Caco-2 (cell line): ENCODE measurements at regions not wholly inside any gene's neighbourhood (a gene's known extent, or its start where the extent isn't known, plus 50 kb on each side); places are given as distances from the start of the nearest gene placed in this dataset.
A peak's percentile ranks its signal among the peaks of the same experiment; 100 is the strongest.

Experiments
- BruUV-seq: library from RNA; stranded (reverse); fragments of 400-500 nt; replicated peaks from 2 replicates; lab custom pipeline; 2021; lab: Mats Ljungman, UMichigan
- CTCF ChIA-PET: fragments of 300-600 bp; sonication (Branson Sonifier 250); formaldehyde crosslinking; loops from one replicate; lab custom pipeline; 2022; ENCODE audit warnings: antibody characterized with exemption; lab: Charles Lee
- POLR2A ChIA-PET: fragments of 300-600 bp; sonication (Branson Sonifier 250); formaldehyde crosslinking; loops from one replicate; lab custom pipeline; 2022; ENCODE audit warnings: antibody characterized with exemption; lab: Charles Lee
- DNase-seq, 2 experiments: peaks; one replicate each; pipeline versions ENCODE4 v3.0.0 to v3.0.0-alpha.2; 2020 to 2022
- H3K27me3 ChIP-seq: replicated peaks from 2 replicates; pipeline ENCODE4 v1.6.0; 2011; ENCODE audit warnings: low read length; ENCODE audit not compliant: control insufficient read depth, insufficient read depth
- H3K36me3 ChIP-seq: 2 replicates; pipeline ENCODE4 v1.5.1; 2011; ENCODE audit warnings: low read length; ENCODE audit not compliant: control insufficient read depth, insufficient read depth
- H3K4me1 ChIP-seq: fragments of 250-450 bp; sonication (Bioruptor Pico); 2 replicates; pipeline ENCODE4 v1.5.1; 2020; ENCODE audit warnings: mild to moderate bottlenecking
- H3K4me3 ChIP-seq: 2 replicates; pipeline ENCODE4 v1.5.1; 2011; ENCODE audit warnings: low read depth, mild to moderate bottlenecking, control low read depth, low read length
- H3K9me3 ChIP-seq: fragments of 250-450 bp; sonication (Bioruptor Pico); 2 replicates; pipeline ENCODE4 v1.5.1; 2020; ENCODE audit warnings: mild to moderate bottlenecking, moderate library complexity
- H3K27ac Mint-ChIP-seq: one replicate; pipeline ENCODE4 v1.8.0; 2022; ENCODE audit warnings: mixed read lengths; ENCODE audit not compliant: unreplicated experiment
- H3K27me3 Mint-ChIP-seq: one replicate; pipeline ENCODE4 v1.8.0; 2022; ENCODE audit warnings: mixed read lengths; ENCODE audit not compliant: insufficient read depth, unreplicated experiment
- H3K36me3 Mint-ChIP-seq: one replicate; pipeline ENCODE4 v1.8.0; 2022; ENCODE audit warnings: mild to moderate bottlenecking, mixed read lengths; ENCODE audit not compliant: insufficient read depth, unreplicated experiment
- H3K4me1 Mint-ChIP-seq: one replicate; pipeline ENCODE4 v1.8.0; 2022; ENCODE audit warnings: low read depth, mixed read lengths; ENCODE audit not compliant: unreplicated experiment
- H3K4me3 Mint-ChIP-seq: one replicate; pipeline ENCODE4 v1.8.0; 2022; ENCODE audit warnings: mild to moderate bottlenecking, moderate library complexity, mixed read lengths; ENCODE audit not compliant: unreplicated experiment
- H3K9me3 Mint-ChIP-seq: one replicate; pipeline ENCODE4 v1.8.0; 2022; ENCODE audit warnings: mixed read lengths; ENCODE audit not compliant: unreplicated experiment
- CTCF ChIP-seq, 2 experiments: fragments of 200-600 bp in 1 of 2; IDR thresholded peaks; 1 replicate in 1 of 2; 2 replicates in 1 of 2; pipeline versions ENCODE4 v1.5.1 to v1.8.0; 2011 to 2022; ENCODE audit warnings: antibody characterized with exemption in 1 of 2, control low read depth in 1 of 2, inconsistent platforms in 1 of 2, low read depth in 1 of 2, low read length in 1 of 2, mild to moderate bottlenecking in 1 of 2, moderate library complexity in 1 of 2; ENCODE audit not compliant: insufficient read depth in 1 of 2, severe bottlenecking in 1 of 2, unreplicated experiment in 1 of 2
- intact Hi-C: fragments of 100-400 bp; cut with micrococcal nuclease; formaldehyde crosslinking; loops from one replicate; pipeline ENCODE4 v1.10.0; 2022; ENCODE audit not compliant: unreplicated experiment

GRCh38 chr3:48077815-48078214, 61.6 kb upstream of the MAP4 start:
- BruUV-seq = no TSS peak
- ChIA-PET CTCF (no interaction called here), POLR2A (no interaction called here)
- H3K4me1 ChIP-seq = peaks cover 2% of the 10 kb centered on the region
- no peaks in the 10 kb centered on the region for H3K27me3 ChIP-seq
- TF ChIP-seq CTCF (IDR thresholded peaks at IDR 0.05; ENCODE audit: insufficient read depth in 1 of 2, low read depth in 1 of 2, low read length in 1 of 2, severe bottlenecking in 1 of 2, unreplicated experiment in 1 of 2) = no peak
- H3K4me3 ChIP-seq = no peak overlapping the region
- H3K9me3 ChIP-seq = no peaks in the 10 kb centered on the region
- Mint-ChIP-seq H3K9me3 (no peaks in the 10 kb centered on the region), H3K4me1 (peaks cover 4% of the 10 kb centered on the region), H3K27ac (no peak overlapping the region), H3K36me3 (peaks cover 51% of the 10 kb centered on the region), H3K4me3 (no peak overlapping the region), H3K27me3 (no peaks in the 10 kb centered on the region)
- intact Hi-C loops = no loop called here
- no peak for DNase-seq
- H3K36me3 ChIP-seq = no peaks in the 10 kb centered on the region

- H3K27ac Mint-ChIP-seq = peak overlapping the region; percentile 43
- BruUV-seq = no TSS peak
- no peaks in the 10 kb centered on the region for H3K9me3 Mint-ChIP-seq
- Histone ChIP-seq H3K36me3 (no peaks in the 10 kb centered on the region), H3K27me3 (no peaks in the 10 kb centered on the region), H3K4me3 (no peak overlapping the region), H3K4me1 (no peaks in the 10 kb centered on the region), H3K9me3 (no peaks in the 10 kb centered on the region)
- H3K36me3 Mint-ChIP-seq = peaks cover 22% of the 10 kb centered on the region
- no peak for TF ChIP-seq CTCF (IDR thresholded peaks at IDR 0.05; ENCODE audit: insufficient read depth in 1 of 2, low read depth in 1 of 2, low read length in 1 of 2, severe bottlenecking in 1 of 2, unreplicated experiment in 1 of 2)
- CTCF ChIA-PET = no interaction called here
- no peaks in the 10 kb centered on the region for H3K27me3 Mint-ChIP-seq
- intact Hi-C loops = no loop called here
- no peak overlapping the region for H3K4me3 Mint-ChIP-seq
- H3K4me1 Mint-ChIP-seq = peaks cover 7% of the 10 kb centered on the region
- no peak for DNase-seq
- POLR2A ChIA-PET = no interaction called here
Measured at GRCh38 chr3:48070030-48070429, 53.8 kb upstream of the MAP4 start.

GRCh38 chr3:48069339-48069738, 53.1 kb upstream of the MAP4 start:
- no TSS peak for BruUV-seq
- DNase-seq = no peak
- peaks cover 17% of the 10 kb centered on the region for H3K36me3 Mint-ChIP-seq
- intact Hi-C loops = no loop called here
- TF ChIP-seq CTCF (IDR thresholded peaks at IDR 0.05; ENCODE audit: insufficient read depth in 1 of 2, low read depth in 1 of 2, low read length in 1 of 2, severe bottlenecking in 1 of 2, unreplicated experiment in 1 of 2) = no peak
- no peaks in the 10 kb centered on the region for H3K27me3 Mint-ChIP-seq
- ChIA-PET CTCF (no interaction called here), POLR2A (no interaction called here)
- H3K27me3 ChIP-seq = no peaks in the 10 kb centered on the region
- H3K36me3 ChIP-seq = no peaks in the 10 kb centered on the region
- H3K4me1 ChIP-seq = no peaks in the 10 kb centered on the region
- no peak overlapping the region for H3K4me3 Mint-ChIP-seq
- no peaks in the 10 kb centered on the region for H3K9me3 Mint-ChIP-seq
- no peaks in the 10 kb centered on the region for H3K9me3 ChIP-seq
- H3K27ac Mint-ChIP-seq = no peak overlapping the region
- H3K4me1 Mint-ChIP-seq = peaks cover 7% of the 10 kb centered on the region
- no peak overlapping the region for H3K4me3 ChIP-seq
